Activated naive CD4-positive, alpha-beta T cell treated with anti-CD3 and anti-CD28 coated beads, Interleukin-2, amount 50 U/mL, for 24 hours (primary cell): ENCODE measurements at regions not wholly inside any gene's neighbourhood (a gene's known extent, or its start where the extent isn't known, plus 50 kb on each side); places are given as distances from the start of the nearest gene placed in this dataset.
A peak's percentile ranks its signal among the peaks of the same experiment; 100 is the strongest.

Experiments
- H3K27ac Mint-ChIP-seq: one replicate; pipeline ENCODE4 v1.8.0; 2021; ENCODE audit warnings: mild to moderate bottlenecking, mixed read lengths
- H3K27me3 Mint-ChIP-seq: one replicate; pipeline ENCODE4 v1.8.0; 2021; ENCODE audit warnings: mixed read lengths
- H3K36me3 Mint-ChIP-seq: one replicate; pipeline ENCODE4 v1.8.0; 2021; ENCODE audit warnings: mixed read lengths
- H3K4me1 Mint-ChIP-seq: one replicate; pipeline ENCODE4 v1.8.0; 2021; ENCODE audit warnings: mixed read lengths
- H3K4me3 Mint-ChIP-seq: one replicate; pipeline ENCODE4 v1.8.0; 2021; ENCODE audit warnings: mild to moderate bottlenecking, mixed read lengths
- H3K9me3 Mint-ChIP-seq: one replicate; pipeline ENCODE4 v1.8.0; 2021; ENCODE audit warnings: mixed read lengths

GRCh38 chr16:85436207-85436606 lies 176.9 kb upstream of the GSE1 start:
- H3K27ac Mint-ChIP-seq = no peak overlapping the region
- H3K36me3 Mint-ChIP-seq = no peaks in the 10 kb centered on the region
- no peaks in the 10 kb centered on the region for H3K4me1 Mint-ChIP-seq
- H3K27me3 Mint-ChIP-seq = no peaks in the 10 kb centered on the region
- H3K9me3 Mint-ChIP-seq = no peaks in the 10 kb centered on the region
- H3K4me3 Mint-ChIP-seq = no peak overlapping the region

- no peak overlapping the region for H3K27ac Mint-ChIP-seq
- no peaks in the 10 kb centered on the region for H3K9me3 Mint-ChIP-seq
- no peaks in the 10 kb centered on the region for H3K4me1 Mint-ChIP-seq
- H3K27me3 Mint-ChIP-seq = no peaks in the 10 kb centered on the region
- H3K4me3 Mint-ChIP-seq = no peak overlapping the region
- no peaks in the 10 kb centered on the region for H3K36me3 Mint-ChIP-seq
Measured at GRCh38 chr16:85436636-85437165, 176.4 kb upstream of the GSE1 start.

GRCh38 chr16:85437166-85438052 lies 175.7 kb upstream of the GSE1 start:
- H3K27me3 Mint-ChIP-seq = no peaks in the 10 kb centered on the region
- no peak overlapping the region for H3K27ac Mint-ChIP-seq
- H3K4me3 Mint-ChIP-seq = no peak overlapping the region
- H3K9me3 Mint-ChIP-seq = no peaks in the 10 kb centered on the region
- no peaks in the 10 kb centered on the region for H3K36me3 Mint-ChIP-seq
- H3K4me1 Mint-ChIP-seq = no peaks in the 10 kb centered on the region

GRCh38 chr16:85438981-85439685 lies 174.0 kb upstream of the GSE1 start:
- Mint-ChIP-seq H3K4me3 (no peak overlapping the region), H3K4me1 (no peaks in the 10 kb centered on the region), H3K9me3 (no peaks in the 10 kb centered on the region), H3K27me3 (no peaks in the 10 kb centered on the region), H3K27ac (no peak overlapping the region), H3K36me3 (no peaks in the 10 kb centered on the region)

GRCh38 chr16:85440744-85441143 lies 172.4 kb upstream of the GSE1 start:
- Mint-ChIP-seq H3K36me3 (no peaks in the 10 kb centered on the region), H3K27ac (no peak overlapping the region), H3K4me1 (peaks cover 4% of the 10 kb centered on the region), H3K9me3 (no peaks in the 10 kb centered on the region), H3K4me3 (no peak overlapping the region), H3K27me3 (no peaks in the 10 kb centered on the region)

- no peaks in the 10 kb centered on the region for H3K9me3 Mint-ChIP-seq
- no peak overlapping the region for H3K27ac Mint-ChIP-seq
- peaks cover 4% of the 10 kb centered on the region for H3K4me1 Mint-ChIP-seq
- no peaks in the 10 kb centered on the region for H3K27me3 Mint-ChIP-seq
- H3K4me3 Mint-ChIP-seq = no peak overlapping the region
- no peaks in the 10 kb centered on the region for H3K36me3 Mint-ChIP-seq
Measured at GRCh38 chr16:85441189-85441889, 171.8 kb upstream of the GSE1 start.

GRCh38 chr16:85441890-85442670 lies 171.0 kb upstream of the GSE1 start:
- Mint-ChIP-seq H3K4me1 (peaks cover 4% of the 10 kb centered on the region), H3K27ac (no peak overlapping the region), H3K36me3 (no peaks in the 10 kb centered on the region), H3K9me3 (no peaks in the 10 kb centered on the region), H3K27me3 (no peaks in the 10 kb centered on the region), H3K4me3 (no peak overlapping the region)

- H3K27me3 Mint-ChIP-seq = no peaks in the 10 kb centered on the region
- peak overlapping the region; percentile 59 for H3K27ac Mint-ChIP-seq
- no peaks in the 10 kb centered on the region for H3K36me3 Mint-ChIP-seq
- H3K4me1 Mint-ChIP-seq = peaks cover 10% of the 10 kb centered on the region
- H3K4me3 Mint-ChIP-seq = no peak overlapping the region
- H3K9me3 Mint-ChIP-seq = no peaks in the 10 kb centered on the region
Measured at GRCh38 chr16:85443116-85443515, 170.0 kb upstream of the GSE1 start.

- Mint-ChIP-seq H3K27me3 (no peaks in the 10 kb centered on the region), H3K4me1 (peaks cover 14% of the 10 kb centered on the region), H3K36me3 (no peaks in the 10 kb centered on the region), H3K4me3 (no peak overlapping the region), H3K27ac (no peak overlapping the region), H3K9me3 (no peaks in the 10 kb centered on the region)
Measured at GRCh38 chr16:85443531-85443930, 169.6 kb upstream of the GSE1 start.

GRCh38 chr16:85445064-85445778 lies 167.9 kb upstream of the GSE1 start:
- H3K4me3 Mint-ChIP-seq = no peak overlapping the region
- H3K27me3 Mint-ChIP-seq = no peaks in the 10 kb centered on the region
- no peaks in the 10 kb centered on the region for H3K9me3 Mint-ChIP-seq
- H3K4me1 Mint-ChIP-seq = peaks cover 28% of the 10 kb centered on the region
- H3K36me3 Mint-ChIP-seq = no peaks in the 10 kb centered on the region
- H3K27ac Mint-ChIP-seq = no peak overlapping the region

GRCh38 chr16:85445779-85446222 lies 167.3 kb upstream of the GSE1 start:
- no peaks in the 10 kb centered on the region for H3K36me3 Mint-ChIP-seq
- H3K27me3 Mint-ChIP-seq = no peaks in the 10 kb centered on the region
- peaks cover 28% of the 10 kb centered on the region for H3K4me1 Mint-ChIP-seq
- no peak overlapping the region for H3K4me3 Mint-ChIP-seq
- H3K27ac Mint-ChIP-seq = no peak overlapping the region
- H3K9me3 Mint-ChIP-seq = no peaks in the 10 kb centered on the region

- Mint-ChIP-seq H3K27ac (no peak overlapping the region), H3K36me3 (no peaks in the 10 kb centered on the region), H3K4me1 (peaks cover 38% of the 10 kb centered on the region), H3K27me3 (no peaks in the 10 kb centered on the region), H3K4me3 (no peak overlapping the region), H3K9me3 (no peaks in the 10 kb centered on the region)
Measured at GRCh38 chr16:85446951-85447692, 166.0 kb upstream of the GSE1 start.

- no peak overlapping the region for H3K4me3 Mint-ChIP-seq
Measured at GRCh38 chr16:85447693-85448313, 165.3 kb upstream of the GSE1 start.

More at GRCh38 chr16:85447693-85448313, 165.3 kb upstream of the GSE1 start:
- no peaks in the 10 kb centered on the region for H3K9me3 Mint-ChIP-seq
- no peaks in the 10 kb centered on the region for H3K36me3 Mint-ChIP-seq
- no peak overlapping the region for H3K27ac Mint-ChIP-seq
- H3K4me1 Mint-ChIP-seq = peaks cover 40% of the 10 kb centered on the region
- H3K27me3 Mint-ChIP-seq = no peaks in the 10 kb centered on the region
